HG03135 (cell line): ENCODE measurements at regions not wholly inside any gene's neighbourhood (a gene's known extent, or its start where the extent isn't known, plus 50 kb on each side); places are given as distances from the start of the nearest gene placed in this dataset.
"Not testable (repeated sequence)": the region's sequence is repeated elsewhere in the genome, so short reads cannot be mapped to it uniquely, and the experiment has no call there.

Experiments used
- ATAC-seq: cut with Tn5 transposase; IDR thresholded peaks from one replicate; pipeline ENCODE4 v1.9.1; 2021; ENCODE audit warnings: mild to moderate bottlenecking, moderate library complexity; ENCODE audit not compliant: unreplicated experiment

DNA sequence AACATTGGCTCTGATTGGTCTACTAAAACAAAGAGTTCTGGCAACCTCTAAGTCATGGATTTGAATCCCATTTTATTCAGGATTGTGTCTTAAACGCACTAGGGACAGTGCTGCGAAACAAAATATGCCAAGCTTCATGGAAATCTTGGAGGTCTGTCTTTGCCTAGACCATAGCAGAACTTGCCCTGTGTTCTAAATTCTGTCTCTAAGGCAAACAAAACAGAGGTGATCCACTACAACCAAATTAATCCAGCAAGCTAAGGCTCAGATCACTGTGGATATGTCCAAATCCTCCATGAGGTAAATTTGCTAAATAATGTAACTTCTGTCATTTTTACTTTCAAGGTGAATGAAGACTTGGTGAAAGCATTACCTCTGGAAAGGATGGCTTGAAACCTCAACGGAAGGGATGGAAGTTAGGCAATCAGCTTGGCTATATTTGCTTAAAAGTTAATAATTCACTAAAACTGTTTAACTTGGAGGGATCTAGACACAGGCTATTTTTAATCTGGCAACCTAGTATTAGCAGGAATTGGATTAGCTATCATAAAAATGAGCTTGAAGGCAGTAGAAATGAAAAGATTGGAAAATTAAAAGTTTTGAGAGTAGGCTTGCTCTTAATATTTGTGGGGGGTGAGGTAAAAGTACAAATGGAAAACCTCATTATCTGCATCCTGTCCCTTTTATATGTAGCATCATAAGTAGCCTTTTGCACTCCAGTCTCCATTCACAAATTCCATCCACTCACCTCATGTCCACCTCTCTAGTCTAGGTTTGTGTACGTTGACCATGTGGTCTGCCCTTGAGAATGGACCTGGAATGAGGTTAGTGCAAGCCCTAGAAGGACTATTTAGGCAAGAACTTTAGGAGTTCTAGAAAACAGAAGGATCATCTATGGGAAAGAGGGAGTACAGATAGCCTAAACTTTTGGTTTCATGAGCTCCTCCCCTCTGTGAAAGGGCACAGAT is 176.2 kb downstream of the SMC2 start:
- ATAC-seq, result no peak

- no peak for ATAC-seq
Observed at GRCh38 chr9:104276709-104277245, 182.7 kb downstream of the SMC2 start.

DNA sequence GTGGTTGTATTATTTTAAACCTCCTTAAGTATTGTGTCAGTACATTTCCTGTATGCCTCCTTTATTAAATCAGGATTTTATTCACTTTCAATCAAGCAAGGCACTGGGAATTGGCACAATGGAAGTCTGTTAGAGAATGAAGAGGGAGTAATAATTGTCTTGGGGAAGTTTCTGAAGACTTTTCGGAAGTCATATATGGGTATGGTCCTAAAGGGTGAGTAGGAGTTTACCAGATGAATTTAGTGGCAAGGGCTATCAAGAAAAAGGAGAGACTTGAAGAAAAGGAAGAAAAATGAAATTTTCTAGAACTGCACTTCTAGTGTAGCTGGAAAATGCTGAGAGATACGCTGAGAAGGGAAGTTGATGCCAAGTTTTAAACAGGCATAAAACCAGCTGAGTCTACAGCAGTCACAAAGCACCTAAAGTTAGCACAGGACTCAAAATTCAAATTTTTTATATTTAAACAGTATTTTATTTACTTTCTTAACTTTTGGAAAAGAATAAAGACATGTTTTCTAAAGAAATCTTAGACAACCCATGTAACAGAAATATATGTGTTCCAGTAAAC is 184.9 kb downstream of the SMC2 start:
- ATAC-seq, result no peak

DNA sequence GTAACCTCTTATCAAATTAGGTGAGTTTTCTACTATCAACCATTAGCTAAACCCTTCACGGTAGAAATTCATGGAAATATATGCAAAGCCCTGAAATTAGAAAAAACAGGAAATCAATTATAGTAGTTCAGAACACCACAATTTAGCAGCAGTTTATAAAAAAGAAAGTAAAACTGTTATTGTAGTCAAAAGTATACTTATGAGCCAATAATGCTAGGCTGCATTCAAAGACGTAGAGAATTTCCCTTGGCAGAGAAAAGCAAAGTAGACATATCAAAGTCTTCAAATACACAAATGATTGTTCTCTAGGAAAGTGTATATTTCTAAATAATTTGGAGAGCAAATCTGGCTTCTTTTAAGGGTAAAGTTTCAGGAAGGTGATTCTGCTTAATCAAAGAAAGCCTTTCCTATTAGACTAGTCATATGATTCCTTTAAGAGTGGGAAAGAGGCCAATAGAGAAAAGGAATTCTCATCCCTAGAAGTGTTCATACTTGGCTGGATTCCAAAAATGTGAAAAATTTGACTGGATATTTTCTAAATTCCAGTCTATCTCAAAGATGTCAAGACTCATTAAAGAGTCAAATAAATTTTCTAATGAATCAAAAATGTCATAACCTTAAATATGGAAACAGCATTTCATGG is 185.5 kb downstream of the SMC2 start:
- ATAC-seq, result no peak

DNA sequence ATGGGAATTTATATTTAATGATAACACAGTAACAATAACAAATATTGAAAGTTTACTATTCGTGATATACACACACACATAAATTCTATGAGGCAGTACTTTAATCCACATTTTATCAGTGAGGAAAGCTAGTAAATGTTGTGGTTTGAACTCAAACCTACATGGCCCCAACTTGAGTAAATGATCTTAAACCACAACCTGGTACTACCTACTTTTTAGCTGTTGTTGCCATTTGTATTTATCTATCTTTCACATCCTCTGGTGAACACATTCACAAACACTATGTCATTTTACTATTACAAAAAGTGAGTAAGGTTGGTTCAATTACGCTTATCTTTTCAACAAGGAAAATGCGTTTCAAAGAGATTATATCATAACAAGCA is 186.1 kb downstream of the SMC2 start:
- ATAC-seq, result no peak

DNA sequence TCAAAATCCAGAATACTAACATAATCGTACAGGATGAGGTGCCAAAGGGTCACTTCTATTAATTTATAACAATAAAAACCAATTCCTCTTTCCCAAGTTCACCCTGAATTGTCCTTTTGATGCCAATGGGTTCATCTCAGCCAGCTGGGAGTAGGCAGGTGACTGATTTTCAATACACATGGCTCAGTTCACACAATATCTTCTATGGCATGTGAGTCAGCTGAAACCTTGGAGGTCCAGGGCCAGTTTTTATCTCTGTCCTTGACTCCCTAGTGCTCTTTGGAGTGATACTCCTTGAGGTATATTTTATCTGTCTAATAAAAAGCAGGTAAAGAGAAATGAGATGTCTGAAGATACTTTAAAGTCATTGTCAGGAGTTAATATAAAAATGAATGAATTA is 186.6 kb downstream of the SMC2 start:
- no peak for ATAC-seq

DNA sequence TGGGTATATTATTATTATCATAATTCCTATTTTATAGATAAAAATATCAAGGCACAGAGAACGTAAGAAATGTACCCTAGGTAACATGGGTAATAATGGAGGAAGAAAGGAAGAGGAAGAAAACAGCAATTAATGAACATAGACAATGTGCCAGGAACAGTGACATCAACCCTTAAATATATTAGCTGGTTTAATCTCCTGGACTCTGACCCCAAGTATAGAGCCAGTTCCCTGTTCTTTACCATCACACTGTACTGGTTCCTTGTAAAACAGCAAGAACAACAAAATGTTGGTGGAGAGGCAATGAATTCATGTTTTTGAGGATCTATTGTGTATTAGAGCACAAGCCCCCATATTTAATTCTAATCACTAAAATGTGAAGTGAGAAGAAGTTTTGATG is 192.1 kb downstream of the SMC2 start:
- ATAC-seq, result no peak

GRCh38 chr9:104286799-104287198 is 192.7 kb downstream of the SMC2 start:
- ATAC-seq, result no peak

GRCh38 chr9:104287253-104287878 is 193.3 kb downstream of the SMC2 start:
- ATAC-seq, result no peak

DNA sequence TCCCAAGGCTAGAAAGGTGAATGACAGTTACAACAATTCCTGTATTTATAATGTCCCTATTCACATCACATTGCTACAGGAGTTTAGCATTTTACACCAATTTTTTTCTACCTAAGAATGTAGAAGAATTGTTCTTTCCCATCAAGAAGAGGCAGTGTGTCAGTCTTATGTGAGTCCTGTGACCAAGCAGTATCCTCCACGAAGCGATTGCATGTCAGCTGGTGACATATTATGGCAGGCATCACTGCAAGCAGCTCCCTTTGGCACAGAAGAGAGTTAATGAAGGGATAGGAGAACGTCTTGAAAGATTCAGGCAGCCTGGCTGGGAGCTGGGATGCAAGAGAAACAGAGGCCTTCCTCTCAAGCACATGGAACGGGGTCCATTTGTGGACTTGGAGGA is 199.8 kb downstream of the SMC2 start:
- no peak for ATAC-seq

GRCh38 chr9:104300124-104300523 is 203.9 kb upstream of the OR13F1 start:
- ATAC-seq, result no peak

DNA sequence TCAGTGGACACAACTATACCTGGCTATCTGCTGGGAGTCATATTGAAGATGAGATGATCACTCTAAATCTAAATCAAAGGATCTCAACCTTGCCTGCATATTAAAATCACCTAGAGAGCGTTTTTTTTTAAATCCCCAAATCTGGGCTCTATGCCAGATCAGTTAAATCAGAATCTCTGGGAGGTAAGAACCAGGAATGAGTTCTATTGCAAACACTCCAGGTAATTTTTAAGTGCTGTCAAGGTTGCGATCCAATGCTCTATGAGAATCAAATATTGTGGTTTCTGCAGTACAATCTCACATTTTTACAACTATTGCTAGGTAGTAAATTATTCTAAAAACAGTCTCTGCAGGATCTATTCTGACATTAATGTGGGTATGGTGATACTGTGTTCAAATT is 202.3 kb upstream of the OR13F1 start:
- no peak for ATAC-seq

DNA sequence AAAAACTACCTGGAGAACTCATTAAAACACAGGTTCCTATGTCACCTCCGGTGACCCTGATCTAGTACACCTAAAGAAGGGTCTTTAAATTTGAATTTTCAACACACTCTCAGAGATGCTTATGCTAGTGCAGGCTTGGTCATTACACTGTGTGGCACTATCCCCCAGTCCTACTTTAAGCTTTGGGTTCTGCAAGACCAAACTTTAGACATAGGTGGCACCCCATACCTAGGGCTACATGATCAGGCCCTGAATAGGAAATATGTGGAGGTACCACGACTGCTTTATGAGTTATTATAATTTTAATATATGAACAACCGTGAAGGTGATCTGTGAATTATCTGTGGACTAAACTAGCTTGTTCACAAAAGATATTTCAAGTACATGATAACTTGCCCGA is 201.3 kb upstream of the OR13F1 start:
- no peak for ATAC-seq

GRCh38 chr9:104304925-104305324 is 199.1 kb upstream of the OR13F1 start:
- no peak for ATAC-seq

DNA sequence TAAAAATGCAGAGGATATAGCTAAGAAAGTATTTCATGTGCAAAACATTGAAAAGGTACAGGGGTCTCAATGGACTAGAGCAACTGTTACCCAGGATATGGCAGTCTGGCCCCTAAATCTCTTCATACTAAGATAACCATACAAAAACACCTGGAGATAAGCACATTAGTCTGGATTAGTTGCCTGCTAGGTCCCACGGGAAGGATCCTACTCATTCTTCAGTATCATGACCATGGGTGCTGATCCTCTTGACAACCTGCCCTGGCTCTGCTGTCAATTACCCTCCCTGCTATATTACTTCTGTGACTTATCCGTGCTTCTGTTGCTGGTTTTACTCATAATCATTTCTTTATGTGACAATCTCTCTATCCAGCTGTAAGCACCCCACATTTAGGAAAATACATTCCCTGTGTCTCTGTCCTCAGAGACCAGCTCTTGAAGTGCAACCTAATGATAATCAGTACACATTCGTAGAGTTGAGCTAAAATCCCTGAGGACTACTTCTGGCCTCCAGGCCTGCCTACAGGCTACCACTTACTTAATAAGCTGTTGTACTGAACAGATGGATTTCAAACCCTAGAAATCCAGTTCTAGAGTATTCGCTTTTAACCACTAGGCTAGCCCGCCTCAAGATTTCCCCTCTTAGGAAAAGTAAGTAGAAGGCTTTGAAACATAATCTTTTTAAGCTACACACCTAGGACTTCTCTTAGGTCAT is 190.5 kb upstream of the OR13F1 start:
- ATAC-seq, result no peak

DNA sequence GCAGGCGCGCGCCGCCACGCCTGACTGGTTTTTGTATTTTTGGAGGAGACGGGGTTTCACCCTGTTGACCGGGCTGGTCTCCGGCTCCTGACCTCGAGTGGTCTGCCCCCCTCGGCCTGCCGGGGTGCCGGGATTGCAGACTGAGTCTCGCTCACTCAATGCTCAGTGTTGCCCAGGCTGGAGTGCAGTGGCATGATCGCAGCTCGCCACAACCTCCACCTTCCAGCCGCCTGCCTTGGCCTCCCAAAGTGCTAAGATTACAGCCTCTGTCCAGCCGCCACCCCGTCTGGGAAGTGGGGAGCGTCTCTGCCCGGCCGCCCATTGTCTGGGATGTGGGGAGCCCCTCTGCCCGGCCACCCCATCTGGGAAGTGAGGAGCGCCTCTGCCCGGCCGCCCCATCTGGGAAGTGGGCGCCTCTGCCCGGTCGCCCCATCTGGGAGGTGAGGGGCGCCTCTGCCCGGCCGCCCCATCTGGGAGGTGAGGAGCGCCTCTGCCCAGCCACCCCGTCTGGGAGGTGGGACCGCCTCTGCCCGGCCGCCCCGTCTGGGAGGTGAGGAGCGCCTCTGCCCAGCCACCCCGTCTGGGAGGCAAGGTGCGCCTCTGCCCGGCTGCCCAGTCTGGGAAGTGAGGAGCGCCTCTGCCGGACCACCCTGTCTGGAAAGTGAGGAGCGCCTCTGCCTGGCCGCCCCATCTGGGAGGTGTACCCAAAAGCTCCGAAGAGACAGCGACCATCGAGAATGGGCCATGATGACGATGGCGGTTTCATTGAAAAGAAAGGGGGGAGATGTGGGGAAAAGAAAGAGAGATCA is 187.7 kb upstream of the OR13F1 start:
- not testable (repeated sequence) for ATAC-seq

DNA sequence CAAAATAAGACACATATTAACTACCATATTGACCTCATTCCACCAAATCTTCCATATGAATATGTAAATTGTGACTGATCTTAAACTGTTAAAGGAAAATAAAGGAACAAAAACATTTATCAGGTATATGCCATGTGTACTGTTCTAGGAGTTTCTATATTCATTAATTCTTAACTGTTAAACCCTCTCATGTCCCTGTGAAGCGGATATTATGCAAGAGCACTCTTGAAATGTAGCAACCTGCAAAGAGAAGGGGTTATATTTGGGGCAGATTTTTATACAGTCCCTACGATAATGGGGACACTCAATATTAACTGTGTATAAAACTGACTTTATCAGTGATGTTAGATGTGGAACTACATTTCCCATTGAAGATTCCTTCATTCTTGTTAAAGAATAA is 184.9 kb upstream of the OR13F1 start:
- ATAC-seq, result no peak

DNA sequence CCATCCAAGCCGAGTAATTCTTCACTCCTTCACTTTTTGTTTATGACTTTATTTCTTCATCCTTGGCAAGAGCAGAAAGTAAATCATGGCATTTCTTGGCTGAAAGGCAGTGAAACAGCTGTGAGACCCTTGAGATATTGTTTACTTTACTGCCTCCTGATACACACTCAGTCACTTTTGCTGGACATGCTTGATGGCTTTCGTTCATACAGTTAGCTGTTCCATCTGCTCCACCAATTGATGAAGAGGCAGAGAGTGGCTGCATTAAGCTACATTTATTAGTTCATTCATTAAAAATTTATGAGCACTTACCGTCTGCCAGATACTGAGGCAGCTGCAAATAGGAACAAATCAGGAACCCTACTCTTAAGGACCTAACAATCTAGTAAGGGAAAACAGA is 184.4 kb upstream of the OR13F1 start:
- no peak for ATAC-seq

DNA sequence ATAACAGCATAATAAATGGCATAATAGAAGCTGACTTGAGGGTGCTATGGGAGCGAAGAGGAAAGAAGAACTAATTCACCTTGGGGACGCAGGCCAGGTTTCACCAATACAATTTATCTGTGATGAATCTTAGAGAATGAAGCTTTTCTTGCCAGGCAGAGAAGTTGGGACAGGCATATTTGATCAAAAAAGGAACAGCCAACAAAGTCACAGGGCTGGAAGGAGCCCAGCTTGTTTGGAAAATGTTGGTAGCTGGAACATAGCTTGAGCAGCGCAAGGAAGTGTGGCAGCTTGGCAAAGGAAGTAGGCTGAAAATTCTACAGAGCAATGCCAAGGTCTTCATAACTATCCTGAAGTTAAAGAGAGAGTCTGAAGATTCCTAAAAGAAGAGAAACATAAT is 181.5 kb upstream of the OR13F1 start:
- no peak for ATAC-seq
